GM10266 (cell line): ENCODE measurements at regions not wholly inside any gene's neighbourhood (a gene's known extent, or its start where the extent isn't known, plus 50 kb on each side); places are given as distances from the start of the nearest gene placed in this dataset.
A peak's percentile ranks its signal among the peaks of the same experiment; 100 is the strongest.

ENCODE experiments used
- DNase-seq: peaks from one replicate; pipeline ENCODE4 v3.0.0; 2012; ENCODE audit errors: extremely low spot score
- CTCF ChIP-seq: IDR thresholded peaks from 2 replicates; pipeline ENCODE4 v1.5.1; 2012; ENCODE audit warnings: mild to moderate bottlenecking, low read depth; ENCODE audit not compliant: control insufficient read depth, insufficient read depth; ENCODE audit errors: missing control alignments

GRCh38 chr20:4095639-4096038, 53.0 kb upstream of the SMOX start:
- no peak for TF ChIP-seq CTCF
- no peak for DNase-seq

GRCh38 chr20:4091490-4092479, 56.8 kb upstream of the SMOX start:
- DNase-seq, result peak; percentile 75
- peak; percentile 66 for TF ChIP-seq CTCF

GRCh38 chr20:4090756-4091489, 57.7 kb upstream of the SMOX start:
- no peak for DNase-seq
- no peak for TF ChIP-seq CTCF

GRCh38 chr20:4089756-4090487, 58.7 kb upstream of the SMOX start:
- DNase-seq, result no peak
- TF ChIP-seq CTCF, result no peak

GRCh38 chr20:4088766-4089165, 59.9 kb upstream of the SMOX start:
- no peak for TF ChIP-seq CTCF
- DNase-seq, result no peak

GRCh38 chr20:4087923-4088322, 60.7 kb upstream of the SMOX start:
- TF ChIP-seq CTCF, result no peak
- no peak for DNase-seq
